Erythroblast (primary cell): ENCODE measurements at regions not wholly inside any gene's neighbourhood (a gene's known extent, or its start where the extent isn't known, plus 50 kb on each side); places are given as distances from the start of the nearest gene placed in this dataset.

ENCODE experiments used
- GATA1 ChIP-seq: IDR thresholded peaks from 2 replicates; pipeline ENCODE4 v1.6.1; 2011; ENCODE audit warnings: low read depth, mild to moderate bottlenecking, control low read depth, low read length, moderate library complexity
- POLR2A ChIP-seq: IDR thresholded peaks from 2 replicates; pipeline ENCODE4 v1.6.1; 2011; ENCODE audit warnings: mild to moderate bottlenecking, low read length

DNA sequence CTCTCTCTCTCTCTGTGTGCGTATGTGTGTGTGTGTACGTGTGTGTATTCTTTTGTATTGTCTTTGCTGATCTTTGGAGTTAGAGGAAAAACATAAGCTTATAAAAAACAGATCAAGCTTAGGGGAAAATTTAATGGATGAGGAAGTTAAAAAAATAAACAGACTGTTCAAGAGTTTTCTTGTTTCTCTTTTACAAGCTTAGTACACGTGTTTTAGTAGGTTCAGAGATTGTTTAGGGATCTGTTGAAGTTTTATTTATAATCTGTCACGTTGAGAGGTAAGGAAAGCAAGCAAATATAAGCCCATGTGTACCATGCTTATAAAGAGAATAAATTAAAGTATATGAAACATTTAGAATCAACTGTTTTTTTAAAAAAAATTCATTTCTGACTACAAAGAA is 1470.3 kb upstream of the NUDT12 start:
- TF ChIP-seq POLR2A (no peak), GATA1 (no peak)
